ENCODE measurements at regions not wholly inside any gene's neighbourhood (a gene's known extent, or its start where the extent isn't known, plus 50 kb on each side); places are given as distances from the start of the nearest gene placed in this dataset.

GRCh38 chr1:193769651-193770050 is 583.2 kb upstream of the B3GALT2 start:
- no peak for TF ChIP-seq CTCF (IDR thresholded peaks at IDR 0.05; ENCODE audit: insufficient read depth, low read length)
- no peak overlapping the region for H3K4me3 ChIP-seq (ENCODE audit: low read depth, low read length)
- peak; percentile 5 for DNase-seq (ENCODE audit: low read depth)

- no peak for TF ChIP-seq CTCF (IDR thresholded peaks at IDR 0.05; ENCODE audit: insufficient read depth, low read length)
- no peak for DNase-seq (ENCODE audit: low read depth)
- H3K4me3 ChIP-seq (ENCODE audit: low read depth, low read length): no peak overlapping the region
These were observed 581.5 kb upstream of the B3GALT2 start for GRCh38 chr1:193767886-193768285.

- TF ChIP-seq CTCF (IDR thresholded peaks at IDR 0.05; ENCODE audit: insufficient read depth, low read length): no peak
- DNase-seq (ENCODE audit: low read depth): no peak
- H3K4me3 ChIP-seq (ENCODE audit: low read depth, low read length): no peak overlapping the region
These were observed 579.9 kb upstream of the B3GALT2 start for GRCh38 chr1:193766329-193766728.

GRCh38 chr1:193763266-193763665 is 576.9 kb upstream of the B3GALT2 start:
- DNase-seq (ENCODE audit: low read depth): peak; percentile 45
- no peak for TF ChIP-seq CTCF (IDR thresholded peaks at IDR 0.05; ENCODE audit: insufficient read depth, low read length)
- no peak overlapping the region for H3K4me3 ChIP-seq (ENCODE audit: low read depth, low read length)

- no peak overlapping the region for H3K4me3 ChIP-seq (ENCODE audit: low read depth, low read length)
- no peak for DNase-seq (ENCODE audit: low read depth)
- TF ChIP-seq CTCF (IDR thresholded peaks at IDR 0.05; ENCODE audit: insufficient read depth, low read length): no peak
These were observed 575.8 kb upstream of the B3GALT2 start for GRCh38 chr1:193762236-193762635.

- no peak for DNase-seq (ENCODE audit: low read depth)
- TF ChIP-seq CTCF (IDR thresholded peaks at IDR 0.05; ENCODE audit: insufficient read depth, low read length): no peak
- no peak overlapping the region for H3K4me3 ChIP-seq (ENCODE audit: low read depth, low read length)
These were observed 569.0 kb upstream of the B3GALT2 start for GRCh38 chr1:193755441-193755840.

GRCh38 chr1:193754732-193755427 is 568.5 kb upstream of the B3GALT2 start:
- DNase-seq (ENCODE audit: low read depth): peak; percentile 3
- no peak overlapping the region for H3K4me3 ChIP-seq (ENCODE audit: low read depth, low read length)
- peak; percentile 21 for TF ChIP-seq CTCF (IDR thresholded peaks at IDR 0.05; ENCODE audit: insufficient read depth, low read length)
